Forelimb muscle (tissue), 1 donor: ENCODE measurements at regions not wholly inside any gene's neighbourhood (a gene's known extent, or its start where the extent isn't known, plus 50 kb on each side); places are given as distances from the start of the nearest gene placed in this dataset.
A peak's percentile ranks its signal among the peaks of the same experiment; 100 is the strongest.
"Not testable (repeated sequence)": the region's sequence is repeated elsewhere in the genome, so short reads cannot be mapped to it uniquely, and the experiment has no call there.

ENCODE experiments used
- DNase-seq: peaks from one replicate; pipeline ENCODE4 v3.0.0-alpha.2; 2013; ENCODE audit warnings: low read depth

- DNase-seq: no peak
Measured at GRCh38 chr15:62320259-62320658, 155.2 kb upstream of the C2CD4B start.

GRCh38 chr15:62323353-62323890 is 158.3 kb upstream of the C2CD4B start:
- DNase-seq: no peak

DNA sequence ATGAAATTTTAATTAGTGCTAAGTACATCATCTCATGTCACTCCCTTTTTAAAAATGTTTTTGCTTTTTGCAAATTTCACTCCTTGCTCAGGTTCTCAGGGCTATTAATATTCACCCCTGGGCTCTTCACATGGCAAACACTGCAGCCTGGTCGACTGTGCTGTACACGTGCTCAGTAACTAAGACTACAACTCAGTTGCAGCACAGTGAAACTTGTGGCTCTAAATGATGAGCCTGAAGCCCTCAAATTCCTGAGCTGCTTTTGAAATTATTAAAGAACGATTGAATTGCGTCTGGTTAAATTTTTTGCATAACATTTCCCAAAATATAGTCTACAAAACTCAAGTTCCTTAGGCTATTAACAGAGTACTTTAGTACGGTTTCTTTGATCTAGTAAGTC is 159.3 kb upstream of the C2CD4B start:
- DNase-seq: no peak

- DNase-seq: no peak
Measured at GRCh38 chr15:62325597-62325996, 160.5 kb upstream of the C2CD4B start.

DNA sequence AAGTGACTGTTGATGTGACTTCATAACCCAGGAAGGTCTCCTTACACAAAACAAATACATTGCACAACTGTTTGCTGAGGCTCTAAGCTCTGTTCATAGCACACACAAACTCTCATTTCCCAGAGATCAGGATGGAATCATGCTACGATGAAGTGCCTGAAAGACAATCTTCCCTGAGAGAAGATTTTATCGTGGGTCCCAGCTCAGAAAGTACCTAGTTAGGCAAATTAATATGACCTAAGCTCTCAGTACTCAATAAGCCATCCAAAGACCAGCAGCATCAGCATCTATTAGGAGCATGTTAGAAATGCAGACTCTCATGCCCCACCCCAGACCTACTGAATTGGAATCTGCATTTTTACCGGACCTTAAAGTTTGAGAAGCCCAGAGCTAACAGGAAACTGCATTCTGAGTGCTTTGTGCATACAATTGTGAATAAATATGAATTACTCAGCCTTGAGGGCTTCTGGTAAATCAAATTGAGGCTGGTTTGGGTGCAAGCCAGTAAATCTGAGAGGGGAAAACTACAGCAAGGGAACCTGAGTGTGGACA is 161.5 kb upstream of the C2CD4B start:
- DNase-seq: no peak

DNA sequence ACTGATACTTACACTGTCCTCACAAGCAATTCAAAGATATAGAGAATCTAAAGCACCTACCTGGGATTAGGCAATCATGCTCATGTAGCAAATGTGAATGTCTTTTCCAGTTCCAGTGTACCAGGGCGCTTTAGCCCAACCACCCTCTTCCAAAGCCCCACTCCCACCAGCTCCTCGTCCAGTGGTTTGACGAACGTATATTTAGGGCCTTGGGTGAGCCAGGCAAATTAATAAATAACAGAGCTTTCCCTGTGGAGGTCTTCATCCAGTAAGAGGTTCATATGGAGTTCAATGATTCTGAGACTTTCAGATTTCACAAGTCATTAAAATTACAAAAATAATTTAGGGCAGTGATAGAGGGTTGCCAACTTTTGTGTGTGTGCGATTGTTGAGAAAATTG is 162.3 kb upstream of the C2CD4B start:
- no peak for DNase-seq

GRCh38 chr15:62332472-62332871 is 167.4 kb upstream of the C2CD4B start:
- not testable (repeated sequence) for DNase-seq

- no peak for DNase-seq
Measured at GRCh38 chr15:62334536-62334935, 169.5 kb upstream of the C2CD4B start.

GRCh38 chr15:62337934-62338333 is 172.8 kb upstream of the C2CD4B start:
- DNase-seq: no peak

DNA sequence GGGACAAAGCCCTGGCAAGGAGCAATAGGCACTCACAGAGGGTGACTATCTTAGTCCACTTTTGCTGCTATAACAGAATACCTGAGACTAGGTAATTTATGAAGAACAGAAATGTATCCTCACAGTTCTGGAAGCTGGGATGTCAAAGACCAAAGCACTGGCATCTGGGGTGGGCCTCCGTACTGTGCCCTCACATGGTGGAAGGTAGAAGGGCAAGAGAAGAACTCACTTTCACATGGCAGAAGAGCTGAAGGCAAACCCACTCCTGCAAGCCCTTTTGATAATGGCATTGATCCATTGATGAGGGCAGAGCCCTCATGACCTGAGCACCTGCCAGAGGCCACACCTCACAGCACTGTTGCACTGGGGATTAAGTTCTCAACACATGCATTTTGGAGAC is 173.4 kb upstream of the C2CD4B start:
- DNase-seq: no peak

DNA sequence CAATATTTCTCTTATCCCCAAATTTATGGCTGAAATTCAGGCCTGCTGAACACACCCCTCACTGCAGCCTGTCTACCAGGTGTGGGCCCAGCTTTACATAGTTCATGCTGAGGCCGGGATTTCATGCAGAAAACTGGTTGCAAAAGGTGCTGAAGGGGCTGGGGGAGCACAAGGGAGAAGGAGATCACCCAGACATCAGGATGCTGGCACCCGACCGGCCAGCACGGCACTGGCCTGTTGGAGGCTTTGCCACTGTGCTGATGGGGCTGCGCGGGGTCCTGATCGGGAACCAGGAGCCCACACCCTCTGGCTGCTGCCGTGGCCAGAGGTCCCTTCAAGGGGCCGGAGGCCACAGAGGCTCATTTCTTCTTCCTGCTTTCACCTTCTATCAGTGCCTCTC is 177.9 kb upstream of the C2CD4B start:
- no peak for DNase-seq

DNA sequence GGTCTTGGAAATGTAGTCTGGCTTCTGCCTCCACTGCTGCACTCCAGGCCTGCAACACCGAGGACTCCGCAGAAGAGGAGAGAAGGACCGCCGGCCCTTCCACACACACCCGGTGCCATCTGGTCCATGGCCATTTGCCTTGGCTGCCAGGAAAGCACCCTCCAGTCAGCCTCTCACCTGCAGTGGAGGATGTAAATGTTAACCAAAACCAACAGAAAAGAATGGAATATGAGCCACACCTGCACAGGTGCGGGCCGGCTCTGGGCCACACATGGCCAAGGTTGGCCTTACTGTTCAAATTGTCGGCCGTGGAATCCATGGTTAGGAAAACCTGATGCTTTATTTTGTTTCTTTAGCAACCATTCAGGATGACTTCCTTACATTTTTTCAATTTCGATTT is 178.3 kb upstream of the C2CD4B start:
- DNase-seq: no peak

GRCh38 chr15:62344806-62345539 is 179.9 kb upstream of the C2CD4B start:
- peak; percentile 5 for DNase-seq

DNA sequence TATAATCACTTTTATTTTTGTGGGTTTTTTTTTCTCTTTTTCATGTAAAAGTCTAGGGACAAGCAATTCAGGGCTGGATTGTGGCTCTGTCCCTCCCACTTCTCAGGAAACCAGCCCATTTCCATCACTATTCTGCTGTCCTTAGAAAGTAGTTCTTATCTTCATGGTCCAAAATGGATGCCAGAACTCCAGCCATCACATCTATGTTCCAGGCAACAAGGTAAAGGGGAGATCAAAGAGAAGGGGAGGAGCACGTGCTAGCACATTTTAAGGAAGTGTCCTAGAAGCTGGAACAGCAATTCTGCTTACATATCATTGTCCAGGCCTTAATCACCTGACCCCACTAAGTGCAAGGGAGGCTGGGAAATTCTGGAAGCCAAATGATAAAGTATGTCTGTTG is 181.1 kb upstream of the C2CD4B start:
- no peak for DNase-seq

- no peak for DNase-seq
Measured at GRCh38 chr15:62348118-62348517, 183.0 kb upstream of the C2CD4B start.

- no peak for DNase-seq
Measured at GRCh38 chr15:62348623-62349022, 183.5 kb upstream of the C2CD4B start.

GRCh38 chr15:62352817-62353216 is 187.7 kb upstream of the C2CD4B start:
- DNase-seq: no peak

- no peak for DNase-seq
Measured at GRCh38 chr15:62357431-62357830, 192.3 kb upstream of the C2CD4B start.

DNA sequence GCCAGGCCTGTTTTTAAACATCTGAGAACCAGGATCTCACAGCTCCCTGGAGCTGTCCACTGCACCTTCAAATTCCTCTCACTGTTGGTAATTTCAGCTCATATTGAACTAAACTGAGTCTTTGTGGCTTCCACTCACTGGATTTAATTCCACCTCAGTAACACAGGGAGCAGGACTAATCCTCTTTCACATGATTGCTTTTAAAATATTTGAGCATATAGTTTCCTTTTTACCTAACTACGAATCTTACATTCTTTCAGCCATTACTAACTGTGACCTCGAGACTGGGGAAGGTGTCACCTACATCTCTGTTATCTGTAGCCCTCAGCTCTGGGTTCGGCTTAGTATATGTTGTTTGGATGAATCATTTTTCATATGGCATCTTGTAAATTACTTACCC is 194.3 kb upstream of the C2CD4B start:
- no peak for DNase-seq

GRCh38 chr15:62360332-62361097 is 195.4 kb upstream of the C2CD4B start:
- no peak for DNase-seq

GRCh38 chr15:62362144-62362543 is 197.1 kb upstream of the C2CD4B start:
- DNase-seq: no peak

- no peak for DNase-seq
Measured at GRCh38 chr15:62362608-62363007, 197.5 kb upstream of the C2CD4B start.

GRCh38 chr15:62363913-62364312 is 198.8 kb upstream of the C2CD4B start:
- DNase-seq: no peak
